ENCODE measurements at regions not wholly inside any gene's neighbourhood (a gene's known extent, or its start where the extent isn't known, plus 50 kb on each side); places are given as distances from the start of the nearest gene placed in this dataset.

DNA sequence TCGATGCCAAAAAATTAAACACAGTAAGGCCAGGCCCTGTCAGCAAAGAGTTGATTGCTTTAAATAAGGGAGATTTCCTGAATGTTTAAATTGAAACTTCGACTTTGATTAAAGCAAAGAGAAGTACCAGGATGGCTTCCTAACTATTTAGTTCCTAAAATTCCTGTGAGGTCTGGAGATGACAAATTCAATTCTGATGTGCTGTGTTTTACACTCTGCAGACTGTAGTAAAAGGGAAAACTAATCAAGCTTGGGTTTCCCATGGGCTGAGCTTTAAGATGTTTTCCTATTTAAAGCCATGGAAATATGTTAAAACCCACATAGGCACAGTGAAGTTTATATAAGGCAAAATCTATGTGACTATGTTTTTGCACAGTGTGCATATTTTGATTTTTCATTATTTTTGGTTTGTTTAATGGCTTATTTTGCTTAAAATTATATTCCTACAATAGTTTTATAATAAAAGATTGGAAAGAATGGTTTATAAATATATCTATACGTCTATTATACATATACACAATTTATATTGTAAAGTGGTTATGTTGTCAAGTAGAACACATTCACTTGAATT, 198.5 kb upstream of the EYA4 start:
- TF ChIP-seq, protein P1, sequence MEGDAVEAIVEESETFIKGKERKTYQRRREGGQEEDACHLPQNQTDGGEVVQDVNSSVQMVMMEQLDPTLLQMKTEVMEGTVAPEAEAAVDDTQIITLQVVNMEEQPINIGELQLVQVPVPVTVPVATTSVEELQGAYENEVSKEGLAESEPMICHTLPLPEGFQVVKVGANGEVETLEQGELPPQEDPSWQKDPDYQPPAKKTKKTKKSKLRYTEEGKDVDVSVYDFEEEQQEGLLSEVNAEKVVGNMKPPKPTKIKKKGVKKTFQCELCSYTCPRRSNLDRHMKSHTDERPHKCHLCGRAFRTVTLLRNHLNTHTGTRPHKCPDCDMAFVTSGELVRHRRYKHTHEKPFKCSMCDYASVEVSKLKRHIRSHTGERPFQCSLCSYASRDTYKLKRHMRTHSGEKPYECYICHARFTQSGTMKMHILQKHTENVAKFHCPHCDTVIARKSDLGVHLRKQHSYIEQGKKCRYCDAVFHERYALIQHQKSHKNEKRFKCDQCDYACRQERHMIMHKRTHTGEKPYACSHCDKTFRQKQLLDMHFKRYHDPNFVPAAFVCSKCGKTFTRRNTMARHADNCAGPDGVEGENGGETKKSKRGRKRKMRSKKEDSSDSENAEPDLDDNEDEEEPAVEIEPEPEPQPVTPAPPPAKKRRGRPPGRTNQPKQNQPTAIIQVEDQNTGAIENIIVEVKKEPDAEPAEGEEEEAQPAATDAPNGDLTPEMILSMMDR (IDR thresholded peaks at IDR 0.05): no peak
- TF ChIP-seq POLR2AphosphoS5 (IDR thresholded peaks at IDR 0.05): no peak

Data from prostate gland (tissue), 2 donors.